AG04449 (cell line): ENCODE measurements at regions not wholly inside any gene's neighbourhood (a gene's known extent, or its start where the extent isn't known, plus 50 kb on each side); places are given as distances from the start of the nearest gene placed in this dataset.

Experiments
- CTCF ChIA-PET: fragments of 350-600 bp; formaldehyde crosslinking; extraction: SDS; loops from one replicate; lab custom pipeline; 2021; ENCODE audit warnings: antibody characterized with exemption; lab: Yijun Ruan, JAX
- POLR2A ChIA-PET: fragments of 400-600, 350-600 bp; formaldehyde crosslinking; extraction: SDS; loops from one replicate; lab custom pipeline; 2020; ENCODE audit warnings: antibody characterized with exemption, inconsistent platforms; lab: Yijun Ruan, JAX
- DNase-seq: peaks from one replicate; pipeline ENCODE4 v3.0.0-alpha.2; 2010; ENCODE audit warnings: low read depth, low spot score
- H3K4me3 ChIP-seq: 2 replicates; pipeline ENCODE4 v1.5.1; 2011; ENCODE audit warnings: low read depth, mild to moderate bottlenecking, control low read depth, low read length
- TF ChIP-seq, protein P1 (sequence below): IDR thresholded peaks from one replicate; pipeline ENCODE4 v1.5.1; 2011; ENCODE audit warnings: mild to moderate bottlenecking, moderate library complexity, low read length, control low read depth, inconsistent platforms; ENCODE audit not compliant: insufficient read depth; ENCODE audit errors: missing control alignments

DNA sequence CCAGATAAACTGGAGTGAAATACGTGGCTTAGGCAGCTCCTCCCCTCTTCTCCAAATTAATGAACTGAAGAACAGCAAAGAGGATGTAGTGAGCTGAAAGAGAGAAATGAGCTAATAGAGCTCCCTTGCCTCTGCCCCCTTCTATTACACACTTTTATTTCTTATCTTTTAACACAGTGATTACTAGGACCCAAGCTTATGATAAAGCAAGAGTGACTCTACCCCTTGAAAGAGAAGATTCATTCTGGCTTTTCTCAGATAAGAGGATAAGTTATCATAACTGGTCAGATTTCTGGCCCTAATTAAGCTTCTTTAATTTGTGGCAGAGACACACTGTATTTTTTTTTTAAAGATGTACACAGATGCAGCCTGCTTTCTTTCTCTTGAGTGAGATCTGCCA is 102.2 kb downstream of the MSTN start:
- no peak for DNase-seq
- ChIA-PET CTCF (interaction anchor here (0.9 kb wide), 1 partner anchor 23 kb away, joined by 4 read pairs; no protein-coding TSS in a partner anchor), POLR2A (no interaction called here)
- no peak overlapping the region for H3K4me3 ChIP-seq
- TF ChIP-seq, protein P1, sequence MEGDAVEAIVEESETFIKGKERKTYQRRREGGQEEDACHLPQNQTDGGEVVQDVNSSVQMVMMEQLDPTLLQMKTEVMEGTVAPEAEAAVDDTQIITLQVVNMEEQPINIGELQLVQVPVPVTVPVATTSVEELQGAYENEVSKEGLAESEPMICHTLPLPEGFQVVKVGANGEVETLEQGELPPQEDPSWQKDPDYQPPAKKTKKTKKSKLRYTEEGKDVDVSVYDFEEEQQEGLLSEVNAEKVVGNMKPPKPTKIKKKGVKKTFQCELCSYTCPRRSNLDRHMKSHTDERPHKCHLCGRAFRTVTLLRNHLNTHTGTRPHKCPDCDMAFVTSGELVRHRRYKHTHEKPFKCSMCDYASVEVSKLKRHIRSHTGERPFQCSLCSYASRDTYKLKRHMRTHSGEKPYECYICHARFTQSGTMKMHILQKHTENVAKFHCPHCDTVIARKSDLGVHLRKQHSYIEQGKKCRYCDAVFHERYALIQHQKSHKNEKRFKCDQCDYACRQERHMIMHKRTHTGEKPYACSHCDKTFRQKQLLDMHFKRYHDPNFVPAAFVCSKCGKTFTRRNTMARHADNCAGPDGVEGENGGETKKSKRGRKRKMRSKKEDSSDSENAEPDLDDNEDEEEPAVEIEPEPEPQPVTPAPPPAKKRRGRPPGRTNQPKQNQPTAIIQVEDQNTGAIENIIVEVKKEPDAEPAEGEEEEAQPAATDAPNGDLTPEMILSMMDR: no peak

DNA sequence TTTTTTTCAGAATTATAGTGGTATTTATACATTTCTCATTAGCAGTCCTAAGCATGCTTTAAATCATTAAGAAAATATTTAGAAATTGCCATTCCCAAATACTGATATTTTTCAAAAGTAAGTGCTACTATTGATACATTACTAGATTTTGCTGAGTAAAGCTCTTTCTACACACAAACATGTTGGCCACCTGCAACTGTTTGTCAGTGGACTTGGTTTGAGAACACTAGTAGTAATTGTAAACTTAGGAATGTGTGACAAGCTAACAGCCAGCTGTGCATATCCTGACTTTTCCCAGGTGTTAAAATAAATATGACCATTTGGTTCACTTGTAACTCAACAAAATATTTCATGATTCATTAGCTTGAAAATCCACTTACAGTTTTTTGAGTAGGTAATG is 103.1 kb downstream of the MSTN start:
- no peak overlapping the region for H3K4me3 ChIP-seq
- TF ChIP-seq, protein P1: no peak
- CTCF ChIA-PET: no interaction called here
- DNase-seq: no peak
- POLR2A ChIA-PET: interaction anchor here (0.6 kb wide), 1 partner anchor 85 kb away, joined by 3 read pairs; no protein-coding TSS in a partner anchor

DNA sequence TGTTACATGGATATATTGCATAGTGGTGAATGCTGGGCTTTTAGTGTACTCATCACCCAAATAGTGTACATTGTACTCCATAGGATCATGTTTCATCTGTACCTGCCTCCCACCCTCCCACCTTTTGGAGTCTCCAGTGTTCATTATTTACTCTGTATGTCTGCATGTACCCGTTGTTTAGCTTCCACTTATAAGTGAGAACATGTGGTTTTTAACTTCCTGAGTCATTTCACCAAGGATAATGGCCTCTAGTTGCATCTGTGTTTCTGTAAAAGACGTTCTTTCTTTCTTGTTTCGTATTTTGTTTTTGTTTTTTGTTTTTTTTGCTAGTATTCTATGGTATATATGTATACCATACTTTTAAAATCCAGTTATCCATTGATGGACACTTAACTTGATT is 107.5 kb downstream of the MSTN start:
- DNase-seq: no peak
- ChIA-PET POLR2A (no interaction called here), CTCF (no interaction called here)

DNA sequence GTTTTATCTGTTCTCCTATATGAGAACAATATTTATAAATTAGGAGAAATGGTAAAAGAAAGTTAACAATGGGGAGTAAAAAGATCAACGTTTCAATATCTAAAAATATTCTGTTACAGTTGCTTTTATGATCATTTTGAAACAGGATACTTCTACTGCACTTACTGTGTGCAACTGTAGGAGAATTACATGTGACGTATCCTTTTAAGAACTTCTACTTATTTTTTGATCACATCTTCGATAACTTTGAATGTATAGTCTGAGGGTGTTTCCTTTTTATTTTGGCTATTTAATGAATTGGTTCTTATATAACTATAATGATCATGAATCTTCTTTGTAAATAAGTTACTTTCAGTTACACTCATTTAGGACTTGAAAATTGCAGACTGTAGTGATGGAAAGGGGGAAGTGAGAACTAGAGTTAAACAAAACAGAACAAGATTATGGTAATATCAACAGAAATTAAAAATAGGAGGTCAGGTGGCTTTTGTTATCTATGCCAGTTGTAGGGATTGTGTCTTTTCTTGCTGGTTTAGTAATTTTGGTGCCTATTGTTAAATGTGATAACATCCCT is 109.9 kb downstream of the MSTN start:
- TF ChIP-seq, protein P1: no peak
- POLR2A ChIA-PET: no interaction called here
- H3K4me3 ChIP-seq: no peak overlapping the region
- DNase-seq: no peak
- CTCF ChIA-PET: interaction anchor here (1.4 kb wide), 1 partner anchor 9 kb away, joined by 4 read pairs; no protein-coding TSS in a partner anchor

More for the DNA sequence above, 107.5 kb downstream of the MSTN start:
- no peak overlapping the region for H3K4me3 ChIP-seq
- TF ChIP-seq, protein P1: no peak

DNA sequence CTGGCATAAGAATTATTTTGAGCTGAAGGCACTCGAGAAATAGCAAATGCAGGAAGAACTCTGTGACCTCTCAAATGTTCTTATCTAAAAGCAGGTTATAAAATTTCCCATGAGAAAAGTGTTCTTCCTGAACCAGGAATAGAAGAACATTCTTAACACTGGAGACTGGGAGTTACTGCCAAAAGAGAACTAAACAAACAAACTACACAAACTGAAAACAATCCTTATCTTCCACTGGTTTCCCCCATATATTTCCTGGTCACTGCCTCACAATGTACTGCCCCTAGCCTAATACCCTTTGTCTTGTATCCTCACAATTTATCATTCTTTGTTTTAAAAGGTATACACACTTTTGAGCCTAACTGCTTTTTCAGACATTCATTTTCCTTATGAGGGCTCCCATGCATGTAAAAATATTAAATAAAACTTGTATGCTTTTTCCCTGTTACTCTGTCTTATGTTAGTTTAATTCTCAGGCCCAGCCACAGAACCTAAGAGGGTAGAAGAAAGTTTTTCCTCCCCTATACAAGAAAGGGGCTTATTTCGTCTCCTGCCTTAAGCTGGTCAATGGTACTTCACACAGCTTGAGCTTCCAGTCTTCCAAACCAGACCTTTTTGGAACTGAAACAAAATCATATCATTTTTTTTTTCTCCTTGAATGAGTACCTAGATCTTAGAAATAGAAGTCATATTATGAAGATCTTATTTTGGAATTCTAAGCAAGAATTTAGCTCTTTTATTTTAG is 110.6 kb downstream of the MSTN start:
- ChIA-PET CTCF (interaction anchor here (1.4 kb wide), 1 partner anchor 9 kb away, joined by 4 read pairs; no protein-coding TSS in a partner anchor), POLR2A (no interaction called here)
- DNase-seq: no peak

More for the DNA sequence above, 110.6 kb downstream of the MSTN start:
- no peak overlapping the region for H3K4me3 ChIP-seq
- TF ChIP-seq, protein P1: no peak
